ENCODE measurements at regions not wholly inside any gene's neighbourhood (a gene's known extent, or its start where the extent isn't known, plus 50 kb on each side); places are given as distances from the start of the nearest gene placed in this dataset.

- DNase-seq (ENCODE audit: low spot score in 2 of 2), result peak; percentile 43 to 84
- H3K36me3 ChIP-seq, result no peaks in the 10 kb centered on the region
- no peaks in the 10 kb centered on the region for H3K9me3 ChIP-seq
- H3K27ac ChIP-seq, result peak overlapping the region; percentile 94 to 97
- peaks cover 8 to 36% of the 10 kb centered on the region in 2 donors for H3K4me1 ChIP-seq
- intact Hi-C loops (cut with DNase I), result no loop called here
- H3K27me3 ChIP-seq, result no peaks in the 10 kb centered on the region
- TF ChIP-seq, protein P1, sequence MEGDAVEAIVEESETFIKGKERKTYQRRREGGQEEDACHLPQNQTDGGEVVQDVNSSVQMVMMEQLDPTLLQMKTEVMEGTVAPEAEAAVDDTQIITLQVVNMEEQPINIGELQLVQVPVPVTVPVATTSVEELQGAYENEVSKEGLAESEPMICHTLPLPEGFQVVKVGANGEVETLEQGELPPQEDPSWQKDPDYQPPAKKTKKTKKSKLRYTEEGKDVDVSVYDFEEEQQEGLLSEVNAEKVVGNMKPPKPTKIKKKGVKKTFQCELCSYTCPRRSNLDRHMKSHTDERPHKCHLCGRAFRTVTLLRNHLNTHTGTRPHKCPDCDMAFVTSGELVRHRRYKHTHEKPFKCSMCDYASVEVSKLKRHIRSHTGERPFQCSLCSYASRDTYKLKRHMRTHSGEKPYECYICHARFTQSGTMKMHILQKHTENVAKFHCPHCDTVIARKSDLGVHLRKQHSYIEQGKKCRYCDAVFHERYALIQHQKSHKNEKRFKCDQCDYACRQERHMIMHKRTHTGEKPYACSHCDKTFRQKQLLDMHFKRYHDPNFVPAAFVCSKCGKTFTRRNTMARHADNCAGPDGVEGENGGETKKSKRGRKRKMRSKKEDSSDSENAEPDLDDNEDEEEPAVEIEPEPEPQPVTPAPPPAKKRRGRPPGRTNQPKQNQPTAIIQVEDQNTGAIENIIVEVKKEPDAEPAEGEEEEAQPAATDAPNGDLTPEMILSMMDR (IDR thresholded peaks at IDR 0.05), result no peak
- peak overlapping the region; percentile 43 to 49 for H3K4me3 ChIP-seq
Measured at GRCh38 chr14:76953311-76953945, 75.1 kb downstream of the IRF2BPL start.

- no peaks in the 10 kb centered on the region for H3K27me3 ChIP-seq
- TF ChIP-seq, protein P1 (IDR thresholded peaks at IDR 0.05), result no peak
- DNase-seq (ENCODE audit: low spot score in 2 of 2), result no peak
- H3K4me1 ChIP-seq, result peaks cover 8 to 39% of the 10 kb centered on the region in 2 donors
- H3K4me3 ChIP-seq, result no peak overlapping the region
- peak overlapping the region in 1 of 2 donors; percentile 45 for H3K27ac ChIP-seq
- no peaks in the 10 kb centered on the region for H3K9me3 ChIP-seq
- no peaks in the 10 kb centered on the region for H3K36me3 ChIP-seq
- intact Hi-C loops (cut with DNase I), result no loop called here
Measured at GRCh38 chr14:76951166-76951565, 77.3 kb downstream of the IRF2BPL start.

GRCh38 chr14:76950055-76951020 lies 78.2 kb downstream of the IRF2BPL start:
- no peak for DNase-seq (ENCODE audit: low spot score in 2 of 2)
- intact Hi-C loops (cut with DNase I), result no loop called here
- peak overlapping the region; percentile 21 to 45 for H3K27ac ChIP-seq

GRCh38 chr14:76948976-76949375 lies 79.5 kb downstream of the IRF2BPL start:
- Histone ChIP-seq H3K27me3 (no peaks in the 10 kb centered on the region), H3K36me3 (no peaks in the 10 kb centered on the region), H3K9me3 (no peaks in the 10 kb centered on the region), H3K4me1 (peaks cover 7 to 26% of the 10 kb centered on the region in 2 donors), H3K27ac (no peak overlapping the region), H3K4me3 (no peak overlapping the region)
- DNase-seq (ENCODE audit: low spot score in 2 of 2), result no peak
- intact Hi-C loops (cut with DNase I), result no loop called here
- TF ChIP-seq, protein P1 (IDR thresholded peaks at IDR 0.05), result no peak

More at GRCh38 chr14:76950055-76951020, 78.2 kb downstream of the IRF2BPL start:
- Histone ChIP-seq H3K36me3 (no peaks in the 10 kb centered on the region), H3K4me1 (peaks cover 7 to 32% of the 10 kb centered on the region in 2 donors), H3K9me3 (no peaks in the 10 kb centered on the region), H3K27me3 (no peaks in the 10 kb centered on the region), H3K4me3 (no peak overlapping the region)
- TF ChIP-seq, protein P1 (IDR thresholded peaks at IDR 0.05), result no peak

DNA sequence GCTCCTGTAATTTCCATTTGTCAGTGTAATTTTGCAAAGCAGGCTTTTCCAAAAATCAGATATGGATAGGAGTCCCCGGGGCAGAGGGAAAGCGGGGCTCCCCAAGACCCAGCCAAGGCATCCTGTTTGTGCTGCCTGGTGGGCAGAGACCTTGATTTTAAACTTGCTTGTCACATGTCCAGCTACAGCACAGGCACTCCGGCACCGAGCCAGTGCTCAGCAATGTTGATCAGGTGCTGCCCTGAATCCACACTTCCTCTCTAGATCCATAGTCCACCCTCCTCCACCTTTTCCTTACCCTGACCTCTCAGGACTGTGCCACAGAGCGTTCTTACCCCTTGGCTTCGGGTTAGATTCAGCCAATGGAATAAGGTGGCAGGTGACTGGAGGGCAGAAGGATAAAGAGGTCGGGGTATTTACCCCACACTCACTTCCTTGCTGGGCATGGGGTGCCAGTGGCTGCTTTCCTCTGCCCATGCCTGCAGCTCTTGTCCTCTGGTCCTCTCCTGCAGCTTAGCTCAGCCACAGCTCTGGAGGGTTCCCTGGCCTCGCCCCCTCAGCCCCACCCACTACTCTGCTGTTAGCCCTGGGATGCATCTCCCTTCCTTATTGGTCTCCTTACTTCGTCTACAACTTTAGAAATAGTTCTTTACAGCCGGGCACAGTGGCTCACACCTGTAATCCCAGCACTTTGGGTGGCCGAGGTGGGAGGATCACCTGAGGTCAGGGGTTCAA lies 80.1 kb downstream of the IRF2BPL start:
- Histone ChIP-seq H3K4me1 (peaks cover 7 to 21% of the 10 kb centered on the region in 2 donors), H3K36me3 (no peaks in the 10 kb centered on the region), H3K9me3 (no peaks in the 10 kb centered on the region), H3K27me3 (no peaks in the 10 kb centered on the region), H3K4me3 (no peak overlapping the region), H3K27ac (peak overlapping the region; percentile 65 to 76)
- DNase-seq (ENCODE audit: low spot score in 2 of 2), result no peak
- TF ChIP-seq, protein P1 (IDR thresholded peaks at IDR 0.05), result no peak
- intact Hi-C loops (cut with DNase I), result no loop called here
